WI38 (cell line): ENCODE measurements at regions not wholly inside any gene's neighbourhood (a gene's known extent, or its start where the extent isn't known, plus 50 kb on each side); places are given as distances from the start of the nearest gene placed in this dataset.

ENCODE experiments used
- H3K4me3 ChIP-seq: 2 replicates; pipeline ENCODE4 v1.5.1; 2011; ENCODE audit warnings: low read depth, mild to moderate bottlenecking, control low read depth, low read length
- CTCF ChIP-seq: IDR thresholded peaks from 2 replicates; pipeline ENCODE4 v1.5.1; 2012; ENCODE audit warnings: low read depth, mild to moderate bottlenecking, control low read depth, low read length

DNA sequence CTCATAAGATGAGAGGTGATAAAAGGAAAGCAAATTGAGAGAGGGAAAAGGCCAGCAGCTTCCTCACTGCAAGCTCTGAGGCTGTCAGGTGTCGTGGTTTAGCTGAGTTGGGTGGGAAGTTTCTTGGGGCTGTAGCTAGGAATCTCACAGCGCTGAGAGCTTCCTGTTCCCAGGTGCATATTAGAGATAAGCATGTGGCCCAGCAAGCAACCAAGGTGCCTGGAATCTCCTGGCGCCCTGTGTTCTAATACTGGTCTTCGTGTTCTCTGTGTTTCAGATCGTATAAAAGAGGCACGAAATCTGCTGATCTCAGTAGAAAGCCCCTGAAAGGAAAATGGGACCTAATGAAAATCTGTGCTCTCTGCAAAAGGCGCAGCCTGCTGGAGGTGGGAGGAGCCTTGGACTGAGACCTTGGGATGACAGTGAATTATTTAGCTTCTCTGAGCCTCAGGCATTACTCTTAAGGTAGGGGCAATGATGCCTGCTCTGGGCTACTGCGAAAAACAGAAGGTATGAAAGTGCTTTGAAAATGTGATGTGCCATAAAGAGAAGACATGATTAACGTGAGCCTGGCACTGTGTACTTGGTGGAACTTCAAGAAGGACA, 499.9 kb downstream of the TBL1XR1 start:
- TF ChIP-seq CTCF: no peak
- H3K4me3 ChIP-seq: no peak overlapping the region

DNA sequence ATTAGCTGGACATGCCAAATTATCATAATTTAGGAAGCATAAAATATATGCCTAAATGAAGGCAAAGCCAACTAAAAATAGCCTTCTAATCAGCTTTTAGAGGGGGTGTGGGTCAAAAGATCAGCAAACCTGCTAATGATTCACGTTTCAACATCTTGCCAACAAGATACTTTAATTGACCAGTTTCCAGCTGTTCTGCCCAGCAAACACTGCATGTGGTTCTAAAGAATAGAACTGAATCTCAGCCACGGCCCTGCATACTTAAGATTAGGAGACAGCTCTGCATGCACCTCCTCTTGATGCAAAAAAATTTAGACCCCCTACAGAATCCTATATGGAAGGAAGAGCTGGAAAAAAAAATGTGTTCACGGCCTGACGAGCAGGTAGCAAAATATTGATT, 500.5 kb downstream of the TBL1XR1 start:
- H3K4me3 ChIP-seq: no peak overlapping the region
- no peak for TF ChIP-seq CTCF

- no peak overlapping the region for H3K4me3 ChIP-seq
- no peak for TF ChIP-seq CTCF
These were observed 504.1 kb downstream of the TBL1XR1 start for GRCh38 chr3:176692966-176693785.

DNA sequence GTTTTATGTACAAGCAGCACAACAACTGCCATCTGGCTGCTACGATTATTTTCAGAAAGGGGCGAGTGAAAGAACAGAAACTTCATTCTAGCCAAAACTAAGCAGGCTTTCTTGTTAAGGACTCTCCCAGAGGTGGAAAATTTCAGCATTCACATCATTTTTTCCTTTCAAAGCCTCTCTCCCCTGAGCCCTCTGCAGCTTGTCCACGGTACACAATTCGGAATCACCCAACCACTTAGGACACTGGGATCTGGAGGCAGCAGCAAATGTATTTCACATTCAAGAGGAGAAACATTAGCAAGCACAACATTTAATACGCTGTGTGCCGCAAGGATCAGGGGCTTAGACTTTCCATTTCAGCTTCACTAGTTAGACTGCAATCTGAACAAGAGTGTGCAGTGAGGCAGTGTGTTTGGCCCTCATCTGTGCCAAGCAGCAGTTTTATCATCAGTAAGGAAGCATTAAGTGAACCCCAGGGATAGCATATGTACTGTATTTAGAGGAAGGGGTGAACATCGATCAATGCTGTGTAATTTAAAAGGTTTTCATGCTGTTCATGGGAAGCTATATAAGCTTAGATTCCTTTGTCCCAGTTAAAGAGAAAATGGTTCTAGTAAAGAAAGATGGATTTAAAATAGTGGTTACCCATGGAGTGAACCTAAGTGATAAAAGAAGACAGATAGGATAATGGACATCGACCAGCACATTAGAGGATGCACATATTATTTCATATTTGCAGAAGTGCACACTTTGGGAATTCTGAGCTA, 504.9 kb downstream of the TBL1XR1 start:
- H3K4me3 ChIP-seq: no peak overlapping the region
- no peak for TF ChIP-seq CTCF

DNA sequence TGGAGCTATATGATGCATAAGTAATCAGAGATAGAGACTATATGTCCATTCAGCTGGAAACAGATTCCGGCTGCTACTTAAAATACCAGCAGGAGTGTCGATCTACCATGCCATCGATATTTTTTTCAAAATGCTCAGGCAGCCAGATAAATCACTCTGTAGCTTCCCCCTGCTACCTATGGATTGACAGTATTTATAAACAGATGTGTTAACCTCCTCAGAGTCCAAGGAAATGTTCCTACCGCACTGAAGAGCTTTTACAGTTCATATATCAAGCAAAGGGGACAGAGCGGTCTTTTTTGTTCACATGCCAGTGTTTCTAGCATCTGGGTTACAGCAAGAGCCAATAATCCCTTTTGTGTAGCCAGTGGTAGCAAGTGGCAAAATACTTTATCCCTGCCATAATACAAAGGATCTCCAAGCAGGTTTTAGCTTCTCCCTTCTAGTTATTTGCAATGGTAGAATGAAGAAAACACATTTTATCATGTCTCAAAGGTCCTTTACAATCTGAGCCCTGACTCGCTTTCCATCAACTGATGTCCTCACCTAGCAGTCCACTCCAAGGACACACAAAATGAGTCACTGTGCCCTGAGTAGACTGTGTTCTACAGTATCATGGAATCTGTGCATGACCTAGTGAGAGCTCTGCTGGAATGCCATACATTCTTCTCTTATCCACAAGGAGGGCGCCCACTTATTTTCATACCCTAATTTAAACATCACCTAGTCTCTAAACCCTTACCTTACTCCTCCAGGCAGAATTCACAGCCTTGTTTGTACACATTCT, 507.0 kb downstream of the TBL1XR1 start:
- H3K4me3 ChIP-seq: no peak overlapping the region
- TF ChIP-seq CTCF: no peak

DNA sequence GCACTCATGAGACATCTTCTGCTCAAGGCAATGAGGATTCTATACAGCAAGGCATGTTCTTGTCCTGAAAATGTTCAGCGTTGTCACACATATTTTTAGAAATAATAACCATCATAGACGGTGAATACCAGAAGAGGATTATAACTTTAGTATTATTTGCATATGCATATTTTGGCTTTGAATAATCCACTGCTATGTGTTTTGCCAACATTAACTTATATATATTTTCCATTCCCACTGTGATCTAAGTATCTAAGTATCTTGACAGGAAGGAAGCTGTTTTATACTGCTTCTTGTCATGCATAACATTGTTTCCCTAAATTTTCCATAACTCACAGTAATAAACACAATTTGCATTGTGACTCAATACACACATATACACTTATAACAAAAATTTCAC, 509.5 kb downstream of the TBL1XR1 start:
- H3K4me3 ChIP-seq: no peak overlapping the region
- no peak for TF ChIP-seq CTCF
